Neural cell (in vitro differentiated cells): ENCODE measurements at regions not wholly inside any gene's neighbourhood (a gene's known extent, or its start where the extent isn't known, plus 50 kb on each side); places are given as distances from the start of the nearest gene placed in this dataset.
"Not testable (repeated sequence)": the region's sequence is repeated elsewhere in the genome, so short reads cannot be mapped to it uniquely, and the experiment has no call there.

Experiments
- H2AFZ ChIP-seq: fragments of 200-600, 300-800 bp; sonication (generic), shearing (Covaris generic); 2 replicates; pipeline ENCODE4 v1.6.0; 2014; ENCODE audit warnings: low read depth, mild to moderate bottlenecking, antibody characterized with exemption, low read length, moderate library complexity
- H3F3A ChIP-seq: fragments of 200-600 bp; shearing (Covaris generic); 2 replicates; pipeline ENCODE4 v1.6.1; 2016; ENCODE audit warnings: mild to moderate bottlenecking, moderate library complexity, mixed read lengths, antibody characterized with exemption, low read length; ENCODE audit not compliant: insufficient read depth, poor library complexity, severe bottlenecking
- H3K27ac ChIP-seq: fragments of 200-600, 300-800 bp; sonication (generic), shearing (Covaris generic); 2 replicates; pipeline ENCODE4 v1.5.1; 2014; ENCODE audit warnings: mild to moderate bottlenecking, low read length, moderate library complexity
- H3K27me3 ChIP-seq: fragments of 300-800, 200-600 bp; sonication (generic), shearing (Covaris generic); 2 replicates; pipeline ENCODE4 v1.6.0; 2014; ENCODE audit warnings: mild to moderate bottlenecking, low read depth, low read length, moderate library complexity; ENCODE audit not compliant: insufficient read depth
- H3K36me3 ChIP-seq: fragments of 300-800, 200-600 bp; sonication (generic), shearing (Covaris generic); 2 replicates; pipeline ENCODE4 v1.5.1; 2014; ENCODE audit warnings: mild to moderate bottlenecking, antibody characterized with exemption, low read length, moderate library complexity; ENCODE audit not compliant: insufficient read depth
- H3K4me2 ChIP-seq: fragments of 300-800, 200-600 bp; sonication (generic), shearing (Covaris generic); 2 replicates; pipeline ENCODE4 v1.6.0; 2014; ENCODE audit warnings: mild to moderate bottlenecking, low read length
- H3K4me3 ChIP-seq: fragments of 300-800, 200-600 bp; sonication (generic), shearing (Covaris generic); 2 replicates; pipeline ENCODE4 v1.5.1; 2014; ENCODE audit warnings: mild to moderate bottlenecking, low read length, moderate library complexity
- H3K79me2 ChIP-seq: fragments of 200-600 bp; shearing (Covaris generic); replicated peaks from 2 replicates; pipeline ENCODE4 v1.6.0; 2014; ENCODE audit warnings: mild to moderate bottlenecking, low read length, moderate library complexity; ENCODE audit not compliant: insufficient read depth
- H3K9ac ChIP-seq: fragments of 300-800, 200-600 bp; sonication (generic), shearing (Covaris generic); 2 replicates; pipeline ENCODE4 v1.6.1; 2016; ENCODE audit warnings: mild to moderate bottlenecking, low read length, mixed read lengths
- H3K9me2 ChIP-seq: fragments of 200-600 bp; shearing (Covaris generic); 2 replicates; pipeline ENCODE4 v1.6.1; 2016; ENCODE audit warnings: mild to moderate bottlenecking, low read length, mixed read lengths; ENCODE audit not compliant: insufficient read depth
- H3K9me3 ChIP-seq: fragments of 200-600, 300-800 bp; sonication (generic), shearing (Covaris generic); 2 replicates; pipeline ENCODE4 v1.6.1; 2016; ENCODE audit warnings: mild to moderate bottlenecking, mixed run types, low read length, moderate library complexity, mixed read lengths
- H4K20me1 ChIP-seq: fragments of 200-600 bp; shearing (Covaris generic); 2 replicates; pipeline ENCODE4 v1.6.1; 2016; ENCODE audit warnings: mild to moderate bottlenecking, mixed run types; ENCODE audit not compliant: insufficient read depth
- EP300 ChIP-seq: fragments of 450-650 bp; conservative IDR thresholded peaks from 2 replicates; pipeline ENCODE4 v1.6.1; 2014; ENCODE audit warnings: antibody characterized with exemption, mild to moderate bottlenecking, moderate library complexity; ENCODE audit not compliant: poor library complexity, severe bottlenecking
- EZH2 ChIP-seq: fragments of 200-600, 300-800 bp; shearing (Covaris generic), sonication (generic); IDR thresholded peaks from 2 replicates; pipeline ENCODE4 v1.6.1; 2014; ENCODE audit warnings: antibody characterized with exemption, low read length, borderline replicate concordance, mild to moderate bottlenecking; ENCODE audit not compliant: insufficient read depth, poor library complexity, severe bottlenecking
- MXI1 ChIP-seq: fragments of 450-650 bp; conservative IDR thresholded peaks from 2 replicates; pipeline ENCODE4 v1.6.1; 2014; ENCODE audit warnings: antibody characterized with exemption, mild to moderate bottlenecking; ENCODE audit not compliant: poor library complexity, severe bottlenecking
- POLR2AphosphoS5 ChIP-seq: IDR thresholded peaks from 2 replicates; pipeline ENCODE4 v1.6.1; 2012
- RAD21 ChIP-seq: fragments of 450-650 bp; conservative IDR thresholded peaks from 2 replicates; pipeline ENCODE4 v1.6.1; 2014; ENCODE audit warnings: antibody characterized with exemption, mild to moderate bottlenecking, moderate library complexity
- SMC3 ChIP-seq: fragments of 450-650 bp; conservative IDR thresholded peaks from 2 replicates; pipeline ENCODE4 v1.6.1; 2014; ENCODE audit warnings: antibody characterized with exemption, mild to moderate bottlenecking, moderate library complexity; ENCODE audit not compliant: poor library complexity
- TAF1 ChIP-seq: IDR thresholded peaks from 2 replicates; pipeline ENCODE4 v1.6.1; 2012; ENCODE audit warnings: low read depth
- TF ChIP-seq, protein P1 (sequence below): IDR thresholded peaks from 2 replicates; pipeline ENCODE4 v1.6.1; 2012; ENCODE audit warnings: borderline replicate concordance
- TF ChIP-seq, protein P2 (sequence below): fragments of 450-650 bp; IDR thresholded peaks from 2 replicates; pipeline ENCODE4 v1.5.1; 2014; ENCODE audit warnings: antibody characterized with exemption, mild to moderate bottlenecking, moderate library complexity; ENCODE audit not compliant: poor library complexity, severe bottlenecking

DNA sequence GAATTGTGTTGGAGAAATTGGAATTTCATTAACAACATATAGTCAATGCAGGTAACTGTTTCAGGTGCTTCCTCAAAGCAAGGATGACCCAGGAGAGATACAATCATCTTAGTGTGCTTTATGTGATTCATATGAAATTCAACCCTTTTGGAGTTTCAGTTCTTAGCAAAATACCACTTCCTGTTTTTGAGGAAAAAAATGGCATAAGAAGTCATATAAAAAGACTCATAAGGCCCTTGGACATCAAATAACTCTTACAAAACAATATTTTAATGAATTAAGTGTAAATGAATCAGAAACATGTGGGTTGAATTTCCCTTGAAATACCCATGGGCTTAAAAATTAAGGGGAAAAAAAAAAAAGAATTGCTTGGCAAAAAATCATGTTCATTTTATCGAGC lies 926.6 kb downstream of the LTN1 start:
- Histone ChIP-seq H4K20me1 (no peaks in the 10 kb centered on the region), H3K36me3 (no peaks in the 10 kb centered on the region), H3K4me2 (no peak overlapping the region), H3K9ac (no peak overlapping the region), H3K9me3 (no peaks in the 10 kb centered on the region), H3K27me3 (no peaks in the 10 kb centered on the region), H3K4me3 (no peak overlapping the region), H3K9me2 (no peaks in the 10 kb centered on the region), H2AFZ (no peak overlapping the region), H3K27ac (no peak overlapping the region), H3K79me2 (no peaks in the 10 kb centered on the region), H3F3A (no peaks in the 10 kb centered on the region)
- TF ChIP-seq POLR2AphosphoS5 (no peak), TAF1 (no peak), SMC3 (no peak), EP300 (no peak), EZH2 (no peak), MXI1 (no peak), RAD21 (no peak)
- TF ChIP-seq, protein P1, sequence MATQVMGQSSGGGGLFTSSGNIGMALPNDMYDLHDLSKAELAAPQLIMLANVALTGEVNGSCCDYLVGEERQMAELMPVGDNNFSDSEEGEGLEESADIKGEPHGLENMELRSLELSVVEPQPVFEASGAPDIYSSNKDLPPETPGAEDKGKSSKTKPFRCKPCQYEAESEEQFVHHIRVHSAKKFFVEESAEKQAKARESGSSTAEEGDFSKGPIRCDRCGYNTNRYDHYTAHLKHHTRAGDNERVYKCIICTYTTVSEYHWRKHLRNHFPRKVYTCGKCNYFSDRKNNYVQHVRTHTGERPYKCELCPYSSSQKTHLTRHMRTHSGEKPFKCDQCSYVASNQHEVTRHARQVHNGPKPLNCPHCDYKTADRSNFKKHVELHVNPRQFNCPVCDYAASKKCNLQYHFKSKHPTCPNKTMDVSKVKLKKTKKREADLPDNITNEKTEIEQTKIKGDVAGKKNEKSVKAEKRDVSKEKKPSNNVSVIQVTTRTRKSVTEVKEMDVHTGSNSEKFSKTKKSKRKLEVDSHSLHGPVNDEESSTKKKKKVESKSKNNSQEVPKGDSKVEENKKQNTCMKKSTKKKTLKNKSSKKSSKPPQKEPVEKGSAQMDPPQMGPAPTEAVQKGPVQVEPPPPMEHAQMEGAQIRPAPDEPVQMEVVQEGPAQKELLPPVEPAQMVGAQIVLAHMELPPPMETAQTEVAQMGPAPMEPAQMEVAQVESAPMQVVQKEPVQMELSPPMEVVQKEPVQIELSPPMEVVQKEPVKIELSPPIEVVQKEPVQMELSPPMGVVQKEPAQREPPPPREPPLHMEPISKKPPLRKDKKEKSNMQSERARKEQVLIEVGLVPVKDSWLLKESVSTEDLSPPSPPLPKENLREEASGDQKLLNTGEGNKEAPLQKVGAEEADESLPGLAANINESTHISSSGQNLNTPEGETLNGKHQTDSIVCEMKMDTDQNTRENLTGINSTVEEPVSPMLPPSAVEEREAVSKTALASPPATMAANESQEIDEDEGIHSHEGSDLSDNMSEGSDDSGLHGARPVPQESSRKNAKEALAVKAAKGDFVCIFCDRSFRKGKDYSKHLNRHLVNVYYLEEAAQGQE: no peak
- TF ChIP-seq, protein P2, sequence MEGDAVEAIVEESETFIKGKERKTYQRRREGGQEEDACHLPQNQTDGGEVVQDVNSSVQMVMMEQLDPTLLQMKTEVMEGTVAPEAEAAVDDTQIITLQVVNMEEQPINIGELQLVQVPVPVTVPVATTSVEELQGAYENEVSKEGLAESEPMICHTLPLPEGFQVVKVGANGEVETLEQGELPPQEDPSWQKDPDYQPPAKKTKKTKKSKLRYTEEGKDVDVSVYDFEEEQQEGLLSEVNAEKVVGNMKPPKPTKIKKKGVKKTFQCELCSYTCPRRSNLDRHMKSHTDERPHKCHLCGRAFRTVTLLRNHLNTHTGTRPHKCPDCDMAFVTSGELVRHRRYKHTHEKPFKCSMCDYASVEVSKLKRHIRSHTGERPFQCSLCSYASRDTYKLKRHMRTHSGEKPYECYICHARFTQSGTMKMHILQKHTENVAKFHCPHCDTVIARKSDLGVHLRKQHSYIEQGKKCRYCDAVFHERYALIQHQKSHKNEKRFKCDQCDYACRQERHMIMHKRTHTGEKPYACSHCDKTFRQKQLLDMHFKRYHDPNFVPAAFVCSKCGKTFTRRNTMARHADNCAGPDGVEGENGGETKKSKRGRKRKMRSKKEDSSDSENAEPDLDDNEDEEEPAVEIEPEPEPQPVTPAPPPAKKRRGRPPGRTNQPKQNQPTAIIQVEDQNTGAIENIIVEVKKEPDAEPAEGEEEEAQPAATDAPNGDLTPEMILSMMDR: no peak

DNA sequence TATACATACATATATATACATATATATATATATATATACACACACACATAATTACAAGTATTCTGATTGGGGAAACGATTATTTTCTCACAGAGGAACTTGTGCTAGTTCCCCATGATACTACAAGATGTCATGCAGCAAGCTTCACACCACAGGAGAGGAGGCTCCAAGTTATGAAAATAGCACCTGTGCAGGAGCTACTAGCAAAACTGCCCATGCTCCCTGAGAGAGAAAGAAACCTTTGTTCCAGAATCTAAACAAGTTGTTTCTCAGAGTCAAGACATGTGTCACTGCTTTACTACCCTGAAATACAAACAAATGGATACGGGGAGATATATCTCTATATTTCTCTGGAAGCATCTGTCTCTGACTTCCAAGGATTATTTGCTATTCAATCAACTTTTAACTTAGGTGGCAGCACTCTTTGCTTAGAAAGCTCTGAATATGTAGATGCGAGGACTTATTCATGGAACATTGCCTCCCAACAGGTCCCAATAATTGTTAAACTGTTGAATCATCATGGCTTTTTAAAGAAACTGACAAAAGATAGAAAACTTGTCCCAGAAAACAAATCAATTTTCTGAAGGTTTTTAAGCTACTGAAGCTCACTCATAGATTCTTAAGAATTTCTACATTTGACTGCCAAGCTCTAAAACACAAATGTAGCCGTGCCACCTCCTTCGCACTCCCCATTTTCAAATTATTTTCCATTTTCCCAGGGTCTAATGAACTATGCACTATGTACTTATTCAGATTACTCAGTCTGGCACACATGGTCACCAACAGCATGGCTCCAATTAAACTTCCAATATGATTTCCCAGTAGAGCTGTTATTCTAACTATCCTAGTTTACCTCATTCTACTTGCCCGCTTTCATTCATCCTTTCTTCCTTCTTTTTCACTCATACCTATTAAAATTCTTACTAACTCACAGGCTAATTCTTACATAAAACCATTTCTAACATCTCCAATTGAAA lies 929.1 kb downstream of the LTN1 start:
- Histone ChIP-seq H3K9me3 (no peaks in the 10 kb centered on the region), H4K20me1 (no peaks in the 10 kb centered on the region), H3F3A (no peaks in the 10 kb centered on the region), H3K27me3 (no peaks in the 10 kb centered on the region), H3K27ac (no peak overlapping the region), H3K9ac (no peak overlapping the region), H3K4me3 (no peak overlapping the region), H2AFZ (no peak overlapping the region), H3K79me2 (no peaks in the 10 kb centered on the region), H3K4me2 (no peak overlapping the region), H3K36me3 (no peaks in the 10 kb centered on the region), H3K9me2 (no peaks in the 10 kb centered on the region)
- TF ChIP-seq POLR2AphosphoS5: no peak
- TF ChIP-seq SMC3: no peak
- TF ChIP-seq MXI1: no peak
- no peak for TF ChIP-seq EZH2
- TF ChIP-seq RAD21: no peak
- TF ChIP-seq, protein P1: no peak

DNA sequence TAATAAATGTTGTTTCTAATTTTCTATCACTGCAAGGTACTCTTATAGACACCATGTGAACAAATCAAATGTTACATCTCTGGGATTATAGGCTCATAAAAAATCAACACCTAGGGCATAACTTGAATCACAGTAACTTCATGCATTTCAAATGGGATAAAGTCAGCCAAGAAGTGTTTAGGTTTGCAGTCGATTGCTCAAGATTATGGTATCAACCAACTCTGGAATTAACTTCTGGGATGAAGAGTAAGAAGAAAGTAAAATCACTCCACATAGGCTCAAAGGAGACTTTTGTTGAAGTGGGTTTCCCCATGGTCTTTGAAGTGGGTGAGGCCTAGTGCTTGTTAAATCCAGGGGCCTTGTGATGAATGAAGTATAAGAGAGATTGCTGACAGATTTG lies 939.7 kb downstream of the LTN1 start:
- not testable (repeated sequence) for H4K20me1 ChIP-seq, H3K4me3 ChIP-seq, H3K9me2 ChIP-seq, H3K27ac ChIP-seq, H3K79me2 ChIP-seq, H3K36me3 ChIP-seq, H3K27me3 ChIP-seq, H3K4me2 ChIP-seq, H3K9ac ChIP-seq, H2AFZ ChIP-seq, H3K9me3 ChIP-seq, H3F3A ChIP-seq
